Left renal pelvis (tissue), 4 donors: ENCODE measurements at regions not wholly inside any gene's neighbourhood (a gene's known extent, or its start where the extent isn't known, plus 50 kb on each side); places are given as distances from the start of the nearest gene placed in this dataset.

Source experiments
- DNase-seq, 4 donors: peaks; one replicate each; pipeline ENCODE4 v3.0.0-alpha.2; 2013; ENCODE audit warnings: low read depth in 4 of 4, low spot score in 3 of 4

DNA sequence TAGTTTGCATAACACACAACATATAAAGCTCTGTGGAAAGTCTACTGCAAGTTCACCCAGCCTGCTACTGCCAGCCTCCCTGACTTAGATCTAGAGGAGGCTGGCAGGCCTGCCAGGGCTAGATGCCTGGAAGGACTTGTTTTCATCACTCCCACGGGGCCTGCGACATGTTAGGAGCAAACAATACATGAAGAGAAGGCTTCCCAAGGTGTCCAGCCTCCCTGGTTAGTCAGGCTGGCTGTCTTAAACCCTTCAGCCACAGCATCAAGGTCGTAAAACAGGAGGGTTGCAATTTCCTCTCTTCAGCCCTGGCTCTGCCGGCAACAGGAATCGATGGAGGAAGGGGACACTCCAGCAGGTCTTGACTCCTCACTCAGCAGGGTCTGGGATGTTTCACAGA is 104.5 kb downstream of the NGF start:
- DNase-seq: no peak

DNA sequence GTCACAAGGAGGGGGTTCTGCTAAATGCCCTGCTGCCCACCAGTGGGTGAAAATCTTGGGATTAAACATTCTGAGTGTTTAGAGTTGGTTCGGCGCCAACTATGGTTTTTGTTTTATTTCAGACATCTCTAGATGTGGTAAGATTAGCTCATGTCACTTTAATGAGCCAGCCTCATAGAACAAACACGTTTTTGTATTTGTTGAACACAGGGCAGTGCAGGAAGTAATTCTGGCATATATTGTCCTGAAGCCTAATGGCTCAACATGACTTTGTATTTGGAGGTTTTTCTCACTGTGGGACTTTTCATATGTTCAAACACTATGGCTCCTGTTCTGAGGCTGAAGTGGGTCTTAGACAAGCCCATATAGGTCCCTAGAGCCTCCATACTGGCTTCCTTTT is 107.8 kb downstream of the NGF start:
- DNase-seq: no peak

DNA sequence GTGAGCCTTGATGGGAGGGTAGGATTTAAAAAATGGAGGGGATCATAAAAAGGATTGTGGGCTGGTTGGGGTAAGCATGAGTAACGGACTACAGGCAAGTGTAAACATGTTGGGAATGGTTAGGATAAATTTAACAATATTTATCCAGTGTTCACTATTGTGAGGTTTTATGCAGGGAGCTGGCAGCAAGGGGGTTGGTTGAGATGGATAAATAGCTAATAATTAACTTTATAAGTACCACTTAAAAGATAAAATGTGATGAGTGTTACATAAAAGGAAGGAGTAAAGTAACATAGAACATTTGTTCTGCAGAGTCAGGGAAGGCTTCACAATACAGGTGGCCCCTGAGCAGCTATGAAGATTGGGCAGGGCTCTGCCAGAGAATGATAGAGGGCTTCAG is 109.0 kb downstream of the NGF start:
- DNase-seq: no peak

DNA sequence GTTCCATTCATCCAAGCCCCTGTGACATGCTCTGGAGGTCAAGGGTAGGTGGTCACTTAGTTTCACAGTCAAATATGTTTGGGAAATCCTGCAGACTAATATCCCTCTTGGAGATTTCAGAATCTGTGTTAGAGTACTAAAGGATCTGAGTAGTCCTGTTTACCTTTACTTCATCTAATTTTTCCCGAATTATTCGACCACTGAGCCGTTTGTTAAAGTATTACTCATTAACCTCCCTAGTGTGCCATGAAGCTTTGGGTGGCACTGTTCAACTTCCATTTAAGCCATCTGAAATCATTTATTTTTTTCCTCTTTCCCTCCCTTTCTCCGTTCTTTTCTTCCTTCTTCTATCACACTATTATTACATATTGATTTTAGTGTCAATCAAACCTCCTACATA is 109.9 kb downstream of the NGF start:
- DNase-seq: no peak

DNA sequence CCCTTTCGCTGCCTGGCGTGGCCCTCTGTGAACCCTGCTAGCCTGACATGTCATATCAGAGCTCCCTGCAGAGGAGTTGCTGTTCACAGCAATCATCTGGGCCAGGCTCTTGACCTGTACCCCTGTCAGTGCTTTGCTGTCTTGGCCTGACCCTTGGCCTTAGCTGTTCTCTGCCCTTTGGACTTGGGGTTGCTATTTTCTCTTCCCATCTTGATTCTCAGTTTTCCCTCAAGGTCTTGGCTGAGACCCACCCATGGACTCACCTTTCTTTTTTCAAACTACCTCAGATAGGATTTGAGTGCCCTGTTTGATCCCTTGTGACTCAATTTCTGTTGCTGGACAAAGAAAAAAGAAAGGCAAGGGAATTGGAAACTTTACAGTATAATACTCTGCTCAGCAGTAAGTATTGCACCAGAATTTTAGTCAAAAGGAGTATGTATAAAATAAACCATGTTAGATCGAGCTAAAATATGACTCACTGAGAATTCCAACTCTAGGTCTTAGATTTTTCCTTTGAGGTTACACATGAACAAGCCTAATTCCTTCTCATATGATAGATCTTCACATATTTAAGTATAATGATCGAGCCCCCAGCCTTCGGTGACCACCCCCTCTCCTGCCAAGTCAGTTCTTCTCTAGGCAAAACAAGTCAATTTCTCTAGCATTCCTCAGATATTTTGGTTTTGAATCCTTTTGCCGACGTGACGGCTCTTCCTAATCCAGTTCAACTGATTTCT is 110.5 kb downstream of the NGF start:
- no peak for DNase-seq

DNA sequence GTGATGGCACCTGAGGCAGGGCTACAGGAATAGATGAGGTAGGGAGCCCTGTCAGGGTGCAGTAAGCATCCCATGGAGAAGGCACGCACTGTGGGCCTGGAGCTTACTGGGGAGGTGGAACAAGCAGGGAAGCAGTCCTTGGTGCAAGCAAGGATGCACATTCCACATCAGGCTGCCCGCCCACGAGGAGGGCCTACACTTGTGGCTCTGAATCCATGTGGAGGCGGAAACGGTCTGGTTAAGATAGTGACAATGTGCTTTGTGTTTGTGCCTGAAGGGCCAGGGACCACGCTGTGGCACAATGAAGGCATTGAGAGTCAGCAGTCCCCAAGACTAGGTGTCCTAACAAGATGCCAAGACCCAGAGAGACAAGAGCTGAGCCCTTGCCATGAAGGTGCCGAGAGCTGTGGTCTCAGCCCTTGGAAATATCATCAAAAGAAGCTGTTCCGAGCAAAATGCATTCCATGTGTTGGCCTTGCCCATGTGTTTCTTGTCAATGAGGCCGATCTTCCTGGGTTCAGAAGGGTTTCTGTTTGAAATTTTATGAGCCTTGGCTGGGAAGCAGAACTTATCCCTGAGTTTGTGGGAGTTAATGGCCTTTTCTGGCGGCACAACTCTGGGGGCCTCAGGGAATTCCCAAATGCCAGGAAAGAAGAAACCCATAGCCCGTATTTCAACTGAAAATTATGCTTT is 111.9 kb downstream of the NGF start:
- no peak for DNase-seq

DNA sequence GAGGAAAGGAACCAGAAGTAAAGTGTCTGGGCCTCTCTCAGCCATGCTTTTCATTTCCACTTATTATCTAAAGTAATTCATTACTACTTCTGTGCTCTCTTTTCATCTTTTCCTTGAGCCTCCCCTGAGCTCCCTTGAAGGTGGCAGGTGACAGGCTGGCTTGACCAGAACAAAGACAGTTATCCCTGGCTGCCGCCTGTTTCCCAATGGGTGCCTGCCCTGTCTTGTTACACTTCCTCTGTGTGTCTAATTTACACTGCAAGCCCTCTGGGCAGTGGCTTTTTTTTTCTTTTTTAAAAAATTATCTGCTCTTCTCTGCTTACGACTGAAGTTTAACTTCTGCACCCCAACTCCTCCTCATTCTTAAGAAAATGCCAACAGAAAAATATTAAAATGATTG is 113.4 kb downstream of the NGF start:
- no peak for DNase-seq

DNA sequence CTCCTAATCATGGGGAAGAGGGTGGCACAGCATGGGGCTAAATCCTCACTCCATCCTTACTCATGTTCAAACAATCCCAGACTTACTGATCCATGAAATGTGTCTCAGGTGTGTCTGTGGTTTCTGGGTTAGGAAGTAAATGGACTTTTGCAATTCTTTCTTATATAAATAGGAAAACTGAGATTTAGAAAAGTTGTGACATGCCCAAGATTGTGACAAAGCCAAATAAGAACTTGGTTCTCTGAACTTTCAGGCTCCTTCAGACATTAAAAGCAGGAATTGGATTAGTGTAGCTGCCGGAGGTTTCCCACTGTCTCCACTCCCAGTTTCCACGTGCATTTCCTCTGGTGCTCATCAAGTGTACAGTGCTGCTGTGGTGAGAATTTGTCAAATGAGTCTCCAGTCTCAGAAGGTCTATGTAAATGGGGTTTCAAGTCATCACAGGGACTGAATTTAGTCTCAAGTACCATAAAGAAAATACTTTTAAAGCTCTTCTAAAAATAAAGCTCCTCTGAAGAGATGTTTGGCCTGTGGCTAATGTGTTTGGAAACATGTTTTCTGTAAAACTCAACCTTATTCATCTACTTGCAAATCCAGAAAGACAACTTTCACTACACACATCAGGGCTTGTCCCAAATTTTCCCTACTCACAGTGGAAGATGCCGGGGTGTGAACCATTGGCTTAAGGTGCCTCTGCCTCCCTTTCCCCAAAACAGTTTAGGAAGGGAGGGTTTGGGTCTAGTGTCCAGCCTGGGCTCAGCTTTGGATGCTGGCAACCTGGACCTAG is 115.2 kb downstream of the NGF start:
- no peak for DNase-seq

DNA sequence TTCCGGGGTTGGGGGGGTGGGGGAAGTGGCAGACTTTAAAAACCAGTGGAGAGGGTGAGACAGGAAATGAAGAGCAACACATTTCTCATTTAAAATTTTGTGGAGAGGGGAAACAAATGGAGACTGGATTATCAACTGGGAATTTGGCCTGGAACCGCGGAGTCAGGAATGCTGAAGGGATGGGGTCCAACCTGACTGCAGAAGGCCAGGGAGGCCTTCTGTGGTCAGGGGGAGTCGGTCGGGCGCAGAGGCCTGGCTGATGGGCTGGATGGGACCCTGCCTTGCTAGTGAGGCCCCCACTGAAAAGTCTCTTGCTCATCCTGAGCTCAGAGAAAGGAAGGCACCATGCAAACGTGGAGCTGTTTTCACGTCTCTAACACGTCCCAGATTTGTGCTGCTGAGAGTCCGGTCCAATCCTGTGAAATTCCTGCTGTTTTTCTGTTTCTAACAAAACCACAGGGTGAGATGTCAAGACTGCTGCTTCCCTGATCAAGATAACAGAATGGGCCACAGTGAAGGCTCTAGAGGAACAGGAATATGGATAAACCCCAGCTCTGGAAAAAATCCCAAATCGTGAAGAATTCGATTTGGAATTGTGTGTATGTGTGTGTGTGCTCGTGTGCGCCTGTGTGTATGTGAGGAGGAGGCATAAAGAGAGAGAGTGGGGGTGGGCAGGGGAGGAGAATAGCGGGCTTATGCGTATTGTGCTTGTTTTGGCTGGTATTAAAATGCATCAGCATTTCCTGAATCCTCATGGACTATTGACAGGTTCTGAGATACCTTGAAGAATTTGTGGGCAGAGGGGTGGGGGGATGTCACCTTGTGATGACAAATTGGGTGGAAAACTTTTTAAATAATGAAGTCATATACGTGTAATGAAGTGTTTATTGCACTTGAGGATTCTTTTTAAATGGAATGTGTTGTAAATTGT is 117.4 kb downstream of the NGF start:
- DNase-seq: no peak

DNA sequence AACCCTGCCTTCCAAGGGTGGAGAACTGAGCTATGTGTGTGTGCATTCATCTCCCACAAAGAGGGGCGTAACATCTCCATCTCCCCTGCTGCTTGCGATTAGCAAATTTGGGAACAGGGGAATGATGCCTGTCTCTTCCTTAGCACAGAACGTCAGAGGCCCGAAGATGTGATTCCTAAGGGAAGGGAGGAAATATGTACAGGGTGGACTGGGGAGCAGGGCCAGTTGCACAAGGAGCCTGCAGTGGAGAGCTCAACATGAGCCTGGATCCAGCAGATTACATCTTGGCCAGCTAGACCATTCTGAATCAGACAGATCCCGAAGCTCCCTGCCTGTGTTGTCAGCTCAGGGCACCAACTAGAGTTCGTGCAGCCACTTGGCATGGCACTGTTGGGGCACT is 118.1 kb downstream of the NGF start:
- no peak for DNase-seq

DNA sequence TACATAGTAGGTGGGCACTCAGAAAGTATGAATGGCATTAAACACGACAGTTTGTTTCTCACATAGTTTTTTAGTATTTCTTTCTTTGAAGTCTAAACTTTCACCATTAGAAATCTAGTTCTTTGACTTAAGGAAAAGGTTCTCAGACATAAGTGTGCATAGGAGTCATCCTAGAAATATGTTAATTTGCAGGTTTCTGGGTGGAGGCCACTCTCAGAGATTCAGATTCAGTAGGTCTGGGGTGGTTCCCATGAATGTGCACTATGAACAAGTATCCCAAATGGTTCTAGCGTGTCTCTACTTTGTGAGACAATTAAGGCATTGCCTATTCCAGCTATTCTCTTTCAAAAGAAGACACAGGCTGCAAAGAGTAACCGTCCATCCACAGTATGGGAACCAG is 119.3 kb downstream of the NGF start:
- no peak for DNase-seq

DNA sequence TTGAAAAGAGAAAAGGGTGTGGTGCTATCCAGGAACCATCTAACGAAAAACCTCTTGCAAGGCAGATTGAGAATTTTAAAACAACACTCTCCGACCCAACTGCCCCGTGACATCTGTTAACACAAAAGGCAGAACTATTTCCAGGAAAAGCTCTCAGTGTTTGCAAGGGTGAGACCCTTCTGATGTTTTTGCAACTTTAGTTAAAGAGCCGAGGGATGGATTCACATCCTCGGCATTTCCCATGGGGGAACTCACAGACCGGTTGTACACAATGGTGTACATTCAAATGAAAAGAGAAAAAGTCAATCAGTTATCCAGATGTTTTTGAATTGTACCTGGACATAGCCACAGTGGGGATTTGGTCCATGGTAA is 120.0 kb downstream of the NGF start:
- no peak for DNase-seq

DNA sequence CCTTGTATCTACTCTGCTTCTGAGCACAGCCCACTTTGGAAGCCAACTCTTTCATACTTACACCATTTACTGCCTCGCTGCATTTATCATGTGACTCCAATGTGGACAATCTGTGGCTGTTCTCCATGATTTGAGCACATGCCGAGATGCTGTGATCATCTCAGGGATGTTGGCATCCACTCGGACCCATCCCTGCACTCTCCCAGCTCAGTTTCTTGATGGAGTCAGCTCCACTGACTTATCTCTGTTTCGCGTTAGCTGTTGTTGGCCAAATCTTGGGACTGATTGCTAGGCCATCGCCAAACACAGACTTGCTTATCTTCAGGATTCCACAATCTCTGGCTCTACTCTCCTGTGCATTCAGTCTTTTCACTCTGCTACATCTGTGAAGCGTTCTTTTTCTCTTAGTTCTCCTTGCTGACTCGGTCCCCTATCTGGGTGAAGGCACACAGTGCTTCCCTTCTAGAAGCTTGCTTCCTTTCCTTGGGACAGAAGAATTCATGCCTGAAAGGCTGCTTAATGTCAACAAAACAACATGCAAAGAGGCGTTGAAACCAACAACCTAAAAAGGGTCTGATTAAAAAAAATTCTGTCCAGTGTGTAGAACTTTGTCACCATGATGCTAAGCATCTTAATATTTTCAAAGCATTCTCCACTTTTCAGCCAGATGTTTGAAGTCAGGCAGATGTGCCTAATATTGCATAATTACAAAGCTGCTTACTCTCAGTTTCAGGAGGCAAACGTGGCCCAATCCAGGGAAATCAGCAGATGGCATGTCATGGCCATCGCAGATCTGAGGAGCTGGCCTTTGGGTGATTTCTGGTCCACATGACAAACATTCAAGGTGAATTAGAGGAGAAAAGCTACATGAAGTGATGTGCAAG is 120.7 kb downstream of the NGF start:
- no peak for DNase-seq

DNA sequence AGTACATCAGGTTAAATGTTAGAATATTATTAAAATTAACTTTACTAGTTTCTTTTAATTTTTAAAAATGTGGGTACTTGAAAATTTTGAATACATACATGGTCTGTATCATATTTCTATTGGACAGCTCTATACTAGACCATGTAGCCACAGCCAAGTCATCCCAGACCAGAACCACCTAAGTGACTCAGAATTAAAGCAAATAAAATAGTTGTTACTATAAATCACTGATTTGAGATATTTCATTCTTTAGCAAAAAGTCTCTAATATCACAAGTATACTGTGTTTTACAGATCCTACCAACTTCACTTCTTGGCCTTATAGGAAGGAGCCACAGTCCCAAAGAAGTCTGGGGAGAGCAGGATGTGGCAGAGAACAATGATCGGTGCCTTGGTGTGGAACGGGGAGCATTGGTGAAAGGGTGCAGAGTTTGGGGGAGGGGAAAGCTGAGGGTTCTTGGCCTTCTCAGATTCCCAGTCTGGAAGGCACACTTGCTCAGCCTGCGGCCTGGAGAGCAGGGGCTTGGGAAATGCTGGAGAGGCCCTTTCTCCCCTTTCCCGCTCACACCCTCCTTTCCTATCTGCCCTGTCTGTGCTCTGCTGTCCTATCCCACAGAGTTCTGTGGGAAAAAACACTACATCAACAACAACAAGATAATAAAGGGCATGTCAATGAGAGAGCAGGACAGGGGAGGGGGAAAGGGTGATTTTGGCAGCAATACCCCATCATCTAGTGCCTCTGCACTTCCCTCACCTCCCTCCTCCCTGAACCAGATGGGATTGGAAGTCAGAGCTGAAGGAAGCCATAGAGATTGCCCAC is 122.1 kb downstream of the NGF start:
- DNase-seq: no peak

DNA sequence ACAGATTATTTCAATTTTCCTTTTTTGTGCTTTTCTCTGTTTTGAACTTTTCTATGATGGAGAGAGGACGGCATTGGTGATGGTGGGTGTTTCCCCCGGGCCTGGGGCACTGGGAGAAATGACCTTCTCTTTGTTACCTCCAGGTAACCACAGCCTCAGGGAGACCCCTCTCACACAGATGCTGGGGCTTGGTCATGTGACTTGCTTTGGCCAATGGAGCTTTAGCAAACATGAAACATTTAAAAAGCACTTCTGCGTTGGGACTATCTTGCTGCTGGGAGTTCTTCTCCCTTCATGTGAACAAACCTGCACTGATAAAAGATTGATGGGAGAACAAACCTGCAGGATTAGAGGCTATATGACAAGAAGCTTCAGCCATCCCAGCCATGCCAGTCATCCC is 122.9 kb downstream of the NGF start:
- DNase-seq: no peak

DNA sequence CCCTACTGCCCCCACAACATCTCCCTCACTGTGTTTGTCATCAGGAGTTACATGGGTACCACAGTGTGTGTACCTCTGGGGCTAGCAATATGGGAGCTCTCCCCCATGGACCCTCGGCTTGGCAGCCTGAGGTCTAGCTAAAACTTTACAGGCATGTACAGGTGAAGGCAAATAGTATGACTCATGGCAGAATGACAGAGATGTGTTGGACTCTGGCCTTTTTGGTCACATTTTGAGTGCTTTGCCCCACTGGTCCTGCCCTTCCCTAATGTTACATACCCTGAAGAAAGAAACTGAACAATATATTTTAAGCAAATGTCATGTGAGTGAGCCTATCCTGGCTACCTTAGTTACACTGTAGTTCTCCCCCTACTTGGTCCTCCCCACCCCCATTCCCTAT is 124.0 kb downstream of the NGF start:
- no peak for DNase-seq

DNA sequence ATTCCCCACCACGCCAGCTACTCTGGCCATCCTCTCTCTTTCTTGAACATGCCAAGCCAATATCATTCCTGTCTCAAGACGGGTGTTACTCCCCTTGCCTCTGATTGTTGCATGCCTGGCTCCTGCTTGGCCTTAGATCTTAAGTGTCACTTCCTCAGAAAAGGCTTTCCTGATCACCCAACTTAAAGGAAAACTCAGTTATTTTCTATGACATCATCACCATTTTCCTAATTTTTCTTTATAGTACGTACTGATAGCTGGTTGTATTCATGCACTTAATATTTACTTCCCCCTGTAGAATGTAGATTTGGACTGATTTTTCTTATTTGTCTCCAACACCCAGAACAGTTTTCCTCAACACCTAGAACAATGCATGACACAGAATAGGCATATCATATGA is 123.8 kb upstream of the TSPAN2 start:
- no peak for DNase-seq

DNA sequence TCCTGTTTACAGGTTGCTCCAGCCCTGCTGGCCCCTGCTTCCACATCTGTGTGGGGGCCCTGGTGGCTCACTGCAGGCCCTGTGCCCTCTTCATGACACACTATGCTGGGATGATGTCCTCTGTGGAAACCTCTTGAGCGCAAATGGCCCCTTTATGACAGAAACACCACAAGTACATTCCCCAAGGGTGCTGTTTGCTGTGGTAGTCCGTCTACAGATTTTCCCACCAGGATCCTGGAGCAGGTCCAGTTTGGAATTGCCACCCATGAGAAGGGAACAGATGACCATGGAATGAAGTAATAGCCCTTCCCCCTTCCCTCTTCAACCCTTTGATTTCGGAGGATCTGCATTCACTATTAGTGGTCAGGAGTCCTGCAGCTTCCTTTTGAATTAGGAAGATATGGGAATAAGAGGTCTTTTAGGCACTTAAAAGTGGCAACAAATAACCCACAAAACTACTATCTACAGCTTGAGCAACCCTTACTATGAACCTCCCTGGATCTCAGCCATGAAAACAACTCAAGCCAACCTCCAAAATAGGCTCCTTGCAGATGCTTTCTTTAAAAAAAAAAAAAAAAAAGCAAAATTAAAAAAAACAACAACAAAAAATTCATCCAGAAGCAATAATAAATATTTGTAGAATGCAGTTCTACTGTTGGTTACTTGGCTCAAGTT is 121.9 kb upstream of the TSPAN2 start:
- DNase-seq: no peak
